Heart right ventricle (tissue), 16 donors: ENCODE measurements at regions not wholly inside any gene's neighbourhood (a gene's known extent, or its start where the extent isn't known, plus 50 kb on each side); places are given as distances from the start of the nearest gene placed in this dataset.

Source experiments
- ATAC-seq, 8 donors: fragments of 200-7000 bp; cut with Tn5 transposase; one replicate each; pipeline ENCODE4 v1.9.1; 2020; ENCODE audit warnings: mild to moderate bottlenecking in 8 of 8, moderate library complexity in 8 of 8, moderate number of reproducible peaks in 1 of 8
- DNase-seq, 2 donors: peaks; one replicate each; pipeline ENCODE4 v3.0.0-alpha.2; 2020
- H3K27ac ChIP-seq, 10 donors: fragments of 200-600 bp; sonication (generic) in 2 of 10; one replicate each; pipeline versions ENCODE4 v1.5.0 to v1.8.0; 2020 to 2022; ENCODE audit warnings: mild to moderate bottlenecking in 3 of 10
- H3K27me3 ChIP-seq, 7 donors: fragments of 200-600 bp; one replicate each; pipeline ENCODE4 v1.8.0; 2021 to 2022; ENCODE audit warnings: mild to moderate bottlenecking in 2 of 7
- H3K36me3 ChIP-seq, 9 donors: fragments of 200-600 bp; sonication (generic) in 1 of 9; one replicate each; pipeline versions ENCODE4 v1.5.0 to v1.8.0; 2020 to 2022; ENCODE audit warnings: mild to moderate bottlenecking in 2 of 9
- H3K4me1 ChIP-seq, 9 donors: fragments of 200-600 bp; sonication (generic) in 1 of 9; one replicate each; pipeline versions ENCODE4 v1.5.0 to v1.8.0; 2020 to 2022; ENCODE audit warnings: mild to moderate bottlenecking in 4 of 9
- H3K4me3 ChIP-seq, 10 donors: fragments of 200-600 bp; sonication (generic) in 2 of 10; one replicate each; pipeline versions ENCODE4 v1.5.0 to v1.8.0; 2020 to 2022; ENCODE audit warnings: mild to moderate bottlenecking in 7 of 10, moderate library complexity in 2 of 10
- H3K9me3 ChIP-seq, 11 donors: fragments of 200-600 bp in 10 of 11; sonication (generic) in 2 of 11; one replicate each; pipeline versions ENCODE4 v1.5.0 to v1.8.0; 2013 to 2022; ENCODE audit warnings: mild to moderate bottlenecking in 2 of 11, control low read depth in 1 of 11, moderate library complexity in 1 of 11
- CTCF ChIP-seq, 9 donors: fragments of 200-600 bp; sonication (generic) in 2 of 9; IDR thresholded peaks; one replicate each; pipeline versions ENCODE4 v1.5.0 to v1.8.0; 2021 to 2022; ENCODE audit warnings: antibody characterized with exemption in 9 of 9, mild to moderate bottlenecking in 5 of 9, moderate library complexity in 1 of 9
- WGBS, 2 donors: extraction: QIAGEN DNeasy Blood & Tissue Kit; methylation state at CpG; one replicate each; pipeline ENCODE4 v1.1.7; 2013; ENCODE audit warnings: inconsistent platforms in 1 of 2; 5-methylcytosine and 5-hydroxymethylcytosine counted together
- intact Hi-C, 10 donors: fragments of 100-400 bp; cut with DNase I; formaldehyde crosslinking; loops; one replicate each; pipeline versions ENCODE4 v1.11.1 to v1.14.2; 2022
- donor health status: Arrhythmogenic right ventricular cardiomyopathy.
- donor health status: ischemic (EF 13 %, LVEDD 7.1; RV severe dilation, severe dysfunction).
- donor health status: healthy with polysubstance abuse.
- donor health status: DM: no; HTN: yes; CAD: no.
- donor health status: DM: no; HTN: no; CAD: no.
- donor health status: ischemic (EF 25% LVEDD 6.9; RV normal size, moderate dysfunction).
- donor health status: ischemic (EF 25% LVEDD 5.7; RV mildly dilated, moderate dysfunction).
- donor health status: healthy.
- donor health status: DM: yes; HTN: yes; CAD: no.
- donor health status: Ischemic cardiomyopathy.
- donor health status: ischemic (EF 35%, LVEDD 5.7; RV mildly dilated, moderate dysfunction).
- donor health status: nonischemic (EF 11% LVEDD 7.7; RV severe dilation, severe dysfunction).
- donor health status: DM: yes; HTN: yes; CAD: no.
- donor health status: PGD.
- donor health status: ischemic (EF 29% LVEDD 5.4; RV normal size, mild dysfunction).
- donor health status: nonischemic (EF 23%, LVEDD 6.1; RV moderate dilation, normal function).

- Histone ChIP-seq H3K4me3 (no peak overlapping the region), H3K27me3 (peaks cover 0 to 15% (median 5%) of the 10 kb centered on the region in 7 donors), H3K36me3 (no peaks in the 10 kb centered on the region), H3K4me1 (peaks cover 0 to 28% (median 0%) of the 10 kb centered on the region in 9 donors), H3K9me3 (no peaks in the 10 kb centered on the region), H3K27ac (no peak overlapping the region)
- no peak for ATAC-seq
- DNase-seq, result no peak
- 67 to 80% methylated on average over 1 of the region's 1 CpG for WGBS, 2 donors
- intact Hi-C loops, result loop anchor here in 4 of 10 donors (10.0 kb wide), 3 partner anchors 215 to 1345 kb away; no protein-coding TSS in a partner anchor
- no peak for TF ChIP-seq CTCF (IDR thresholded peaks at IDR 0.05)
Measured at GRCh38 chr2:7419814-7420311, 502.7 kb downstream of the RNF144A start.

- peaks cover 0 to 28% (median 0%) of the 10 kb centered on the region in 9 donors for H3K4me1 ChIP-seq
- no peak for DNase-seq
- no peak overlapping the region for H3K27ac ChIP-seq
- intact Hi-C loops, result loop anchor here in 4 of 10 donors (10.0 kb wide), 3 partner anchors 216 to 1344 kb away; no protein-coding TSS in a partner anchor
- H3K27me3 ChIP-seq, result peaks cover 0 to 20% (median 5%) of the 10 kb centered on the region in 7 donors
- H3K4me3 ChIP-seq, result no peak overlapping the region
- no peak for TF ChIP-seq CTCF (IDR thresholded peaks at IDR 0.05)
- ATAC-seq, result no peak
- no peaks in the 10 kb centered on the region for H3K9me3 ChIP-seq
- 40 to 54% methylated on average over 6 of the region's 6 CpGs for WGBS, 2 donors
- H3K36me3 ChIP-seq, result no peaks in the 10 kb centered on the region
Measured at GRCh38 chr2:7420530-7420929, 503.3 kb downstream of the RNF144A start.

- TF ChIP-seq CTCF (IDR thresholded peaks at IDR 0.05), result no peak
- ATAC-seq (no peak), DNase-seq (no peak)
- Histone ChIP-seq H3K9me3 (no peaks in the 10 kb centered on the region), H3K36me3 (no peaks in the 10 kb centered on the region), H3K4me3 (no peak overlapping the region), H3K27ac (no peak overlapping the region), H3K4me1 (peaks cover 0 to 23% (median 0%) of the 10 kb centered on the region in 9 donors), H3K27me3 (peaks cover 0 to 33% (median 18%) of the 10 kb centered on the region in 7 donors)
- WGBS, 2 donors, result 79 to 84% methylated on average over 4 of the region's 4 CpGs
- intact Hi-C loops, result loop anchor here in 4 of 10 donors (10.0 kb wide), 3 partner anchors 220 to 1340 kb away; no protein-coding TSS in a partner anchor
Measured at GRCh38 chr2:7424481-7424880, 507.3 kb downstream of the RNF144A start.

GRCh38 chr2:7427293-7428060 lies 510.3 kb downstream of the RNF144A start:
- peaks cover 0 to 38% (median 3%) of the 10 kb centered on the region in 9 donors for H3K4me1 ChIP-seq
- H3K4me3 ChIP-seq, result no peak overlapping the region
- intact Hi-C loops, result loop anchor here in 9 of 10 donors (1.0 to 10.0 kb wide), 7 partner anchors 223 to 1337 kb away; no protein-coding TSS in a partner anchor
- TF ChIP-seq CTCF (IDR thresholded peaks at IDR 0.05), result peak; percentile 54 to 86 (median 76)
- H3K9me3 ChIP-seq, result peaks cover 0 to 1% (median 0%) of the 10 kb centered on the region in 11 donors
- peak in 1 of 2 donors; percentile 52 for DNase-seq
- no peaks in the 10 kb centered on the region for H3K36me3 ChIP-seq
- peaks cover 0 to 62% (median 32%) of the 10 kb centered on the region in 7 donors for H3K27me3 ChIP-seq
- H3K27ac ChIP-seq, result no peak overlapping the region
- WGBS, 2 donors, result 47 to 50% methylated on average over 8 of the region's 8 CpGs
- peak in 5 of 8 donors; percentile 34 to 54 (median 43) for ATAC-seq
